Mucosa of descending colon (tissue), 3 donors: ENCODE measurements at regions not wholly inside any gene's neighbourhood (a gene's known extent, or its start where the extent isn't known, plus 50 kb on each side); places are given as distances from the start of the nearest gene placed in this dataset.

Experiments used
- ATAC-seq: fragments of 200-7000 bp; cut with Tn5 transposase; one replicate; pipeline ENCODE4 v1.9.1; 2020; ENCODE audit warnings: mild to moderate bottlenecking, moderate library complexity
- DNase-seq, 3 donors: peaks; one replicate each; pipeline ENCODE4 v3.0.0-alpha.2; 2020
- H3K36me3 ChIP-seq: fragments of 200-600 bp; one replicate; pipeline ENCODE4 v1.8.0; 2021; ENCODE audit warnings: low read depth, mild to moderate bottlenecking
- H3K4me1 ChIP-seq: fragments of 200-600 bp; one replicate; pipeline ENCODE4 v1.8.0; 2021; ENCODE audit warnings: low read depth, mild to moderate bottlenecking
- H3K4me3 ChIP-seq: fragments of 200-600 bp; one replicate; pipeline ENCODE4 v1.8.0; 2021; ENCODE audit warnings: mild to moderate bottlenecking
- H3K9me3 ChIP-seq: fragments of 200-600 bp; one replicate; pipeline ENCODE4 v1.8.0; 2021; ENCODE audit warnings: mild to moderate bottlenecking
- intact Hi-C, 2 donors: fragments of 100-400 bp; cut with DNase I in 1 of 2; cut with micrococcal nuclease in 1 of 2; formaldehyde crosslinking; loops; one replicate each; pipeline versions ENCODE4 v1.11.0 to v1.11.1; 2022; cut with DNase I, micrococcal nuclease
- TF ChIP-seq, protein P1 (sequence below): fragments of 200-600 bp; IDR thresholded peaks from one replicate; pipeline ENCODE4 v1.8.0; 2022; ENCODE audit warnings: antibody characterized with exemption, mild to moderate bottlenecking
- donor health status: DM: no; HTN: no; CAD: no; lungs with moderate emphysema.
- donor health status: DM: no; HTN: no; CAD: no.
- donor health status: DM: no; HTN: yes; CAD: no.

DNA sequence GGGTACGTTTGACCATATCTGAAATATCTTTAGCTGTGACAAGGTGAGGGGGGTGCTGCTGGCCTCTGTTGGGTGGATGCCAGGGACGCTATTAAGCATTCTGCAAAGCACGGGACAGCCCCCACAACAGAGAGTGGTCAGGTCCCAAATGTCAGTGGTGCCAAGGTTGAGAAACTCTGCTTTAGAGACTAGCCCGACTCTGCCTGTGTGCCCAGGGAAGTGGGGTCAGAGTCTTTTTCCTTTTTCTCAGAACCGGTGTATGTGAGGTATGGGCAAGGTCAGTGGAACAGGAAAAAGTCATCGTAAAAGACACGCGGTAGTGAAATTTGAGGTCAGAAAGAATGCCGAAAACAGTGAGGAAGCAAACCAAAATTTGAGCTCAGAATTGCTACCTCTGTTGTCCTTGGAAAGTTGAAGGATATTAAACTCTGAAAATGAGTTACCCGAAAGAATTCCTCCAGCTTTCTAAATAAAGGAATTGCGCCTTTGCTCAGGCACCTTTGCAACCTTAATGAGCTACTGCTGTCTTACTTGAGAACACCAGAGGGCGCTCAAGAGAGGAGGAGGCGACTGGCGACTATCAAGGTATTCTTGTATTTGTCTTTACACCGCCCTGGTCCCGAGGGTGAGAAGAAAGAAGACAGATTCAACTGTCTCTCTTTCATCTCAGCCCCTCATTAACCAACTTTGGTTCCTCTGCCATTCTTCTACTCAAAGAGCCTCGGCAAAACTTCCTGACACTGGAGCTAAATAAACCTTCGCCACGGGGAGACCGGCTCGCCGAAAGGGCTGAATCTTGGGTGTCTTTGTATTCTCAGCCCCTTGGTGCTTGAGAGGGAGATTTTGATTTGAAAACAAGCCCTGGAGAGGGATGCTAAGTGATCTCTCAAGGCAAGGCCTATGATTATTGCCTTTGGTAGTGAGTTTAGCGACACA, 85.4 kb upstream of the OLIG2 start:
- H3K9me3 ChIP-seq: no peaks in the 10 kb centered on the region
- TF ChIP-seq, protein P1, sequence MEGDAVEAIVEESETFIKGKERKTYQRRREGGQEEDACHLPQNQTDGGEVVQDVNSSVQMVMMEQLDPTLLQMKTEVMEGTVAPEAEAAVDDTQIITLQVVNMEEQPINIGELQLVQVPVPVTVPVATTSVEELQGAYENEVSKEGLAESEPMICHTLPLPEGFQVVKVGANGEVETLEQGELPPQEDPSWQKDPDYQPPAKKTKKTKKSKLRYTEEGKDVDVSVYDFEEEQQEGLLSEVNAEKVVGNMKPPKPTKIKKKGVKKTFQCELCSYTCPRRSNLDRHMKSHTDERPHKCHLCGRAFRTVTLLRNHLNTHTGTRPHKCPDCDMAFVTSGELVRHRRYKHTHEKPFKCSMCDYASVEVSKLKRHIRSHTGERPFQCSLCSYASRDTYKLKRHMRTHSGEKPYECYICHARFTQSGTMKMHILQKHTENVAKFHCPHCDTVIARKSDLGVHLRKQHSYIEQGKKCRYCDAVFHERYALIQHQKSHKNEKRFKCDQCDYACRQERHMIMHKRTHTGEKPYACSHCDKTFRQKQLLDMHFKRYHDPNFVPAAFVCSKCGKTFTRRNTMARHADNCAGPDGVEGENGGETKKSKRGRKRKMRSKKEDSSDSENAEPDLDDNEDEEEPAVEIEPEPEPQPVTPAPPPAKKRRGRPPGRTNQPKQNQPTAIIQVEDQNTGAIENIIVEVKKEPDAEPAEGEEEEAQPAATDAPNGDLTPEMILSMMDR: peak; percentile 82
- peak; percentile 75 for ATAC-seq
- H3K4me1 ChIP-seq: no peaks in the 10 kb centered on the region
- H3K36me3 ChIP-seq: no peaks in the 10 kb centered on the region
- DNase-seq: peak in 1 of 3 donors; percentile 43
- intact Hi-C loops: no loop called here
- H3K4me3 ChIP-seq: no peak overlapping the region

DNA sequence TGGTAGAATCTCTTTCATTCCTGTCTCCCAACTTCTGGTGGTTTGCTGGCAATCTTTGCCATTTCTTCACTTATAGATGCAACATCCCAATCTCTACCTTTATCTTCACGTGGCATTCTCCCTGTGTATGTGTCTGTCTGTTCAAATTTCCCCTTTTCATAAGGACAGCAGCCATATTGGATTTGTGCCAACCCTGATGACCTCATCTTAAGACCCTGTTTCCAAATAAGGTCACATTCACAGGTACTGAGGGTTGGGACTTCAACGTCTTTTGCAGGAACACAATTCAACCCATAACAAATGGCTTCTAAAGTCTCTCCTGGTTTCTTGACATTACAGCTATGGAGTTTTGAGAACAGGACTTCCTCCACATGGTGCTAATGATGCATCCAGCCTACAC, 84.5 kb upstream of the OLIG2 start:
- ATAC-seq: no peak

DNA sequence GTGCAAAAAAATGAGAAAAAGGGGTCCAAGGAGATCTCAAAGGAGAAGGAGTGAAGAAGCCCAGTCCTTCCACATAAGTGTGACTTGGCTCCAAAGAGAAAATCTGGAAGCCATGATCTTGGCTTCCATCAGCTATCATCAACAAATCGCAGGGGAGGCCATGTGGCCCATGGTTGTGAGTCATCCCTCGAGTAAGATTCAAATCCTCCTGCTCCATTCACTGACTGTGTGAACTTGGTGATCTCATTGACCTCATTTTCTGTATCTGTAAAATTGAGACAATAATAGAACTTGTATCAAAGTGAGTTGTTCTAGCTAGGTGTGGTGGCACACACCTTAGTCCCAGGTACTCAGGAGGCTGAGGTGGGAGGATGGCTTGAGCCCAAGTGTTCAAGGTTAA, 79.1 kb upstream of the OLIG2 start:
- Histone ChIP-seq H3K4me3 (no peak overlapping the region), H3K4me1 (no peaks in the 10 kb centered on the region), H3K36me3 (no peaks in the 10 kb centered on the region), H3K9me3 (no peaks in the 10 kb centered on the region)
- no peak for DNase-seq
- intact Hi-C loops: no loop called here
- TF ChIP-seq, protein P1: no peak
- ATAC-seq: no peak

More for the DNA sequence above, 84.5 kb upstream of the OLIG2 start:
- intact Hi-C loops: no loop called here
- no peaks in the 10 kb centered on the region for H3K9me3 ChIP-seq
- no peaks in the 10 kb centered on the region for H3K4me1 ChIP-seq
- DNase-seq: no peak
- H3K36me3 ChIP-seq: no peaks in the 10 kb centered on the region
- TF ChIP-seq, protein P1: no peak
- no peak overlapping the region for H3K4me3 ChIP-seq

DNA sequence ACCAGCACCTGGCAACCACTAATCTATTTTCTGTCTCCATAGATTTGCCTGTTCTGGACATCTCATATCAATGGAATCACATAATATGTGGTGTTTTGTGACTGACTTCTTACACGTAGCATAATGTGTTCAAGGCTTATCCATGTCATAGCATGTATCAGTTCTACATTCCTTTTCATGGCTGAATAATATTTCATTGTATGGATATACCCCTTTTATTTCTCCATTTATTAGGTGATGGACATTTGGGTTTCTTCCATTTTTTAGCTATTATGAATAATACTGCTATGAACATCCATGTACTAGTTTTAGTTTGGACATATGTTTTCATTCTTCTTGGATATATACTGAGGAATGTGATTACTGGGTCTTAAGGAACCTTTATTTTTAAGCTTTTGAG, 78.0 kb upstream of the OLIG2 start:
- no peaks in the 10 kb centered on the region for H3K4me1 ChIP-seq
- TF ChIP-seq, protein P1: no peak
- no peaks in the 10 kb centered on the region for H3K36me3 ChIP-seq
- no peak overlapping the region for H3K4me3 ChIP-seq
- ATAC-seq: no peak
- no peaks in the 10 kb centered on the region for H3K9me3 ChIP-seq
- intact Hi-C loops: no loop called here
- DNase-seq: no peak

DNA sequence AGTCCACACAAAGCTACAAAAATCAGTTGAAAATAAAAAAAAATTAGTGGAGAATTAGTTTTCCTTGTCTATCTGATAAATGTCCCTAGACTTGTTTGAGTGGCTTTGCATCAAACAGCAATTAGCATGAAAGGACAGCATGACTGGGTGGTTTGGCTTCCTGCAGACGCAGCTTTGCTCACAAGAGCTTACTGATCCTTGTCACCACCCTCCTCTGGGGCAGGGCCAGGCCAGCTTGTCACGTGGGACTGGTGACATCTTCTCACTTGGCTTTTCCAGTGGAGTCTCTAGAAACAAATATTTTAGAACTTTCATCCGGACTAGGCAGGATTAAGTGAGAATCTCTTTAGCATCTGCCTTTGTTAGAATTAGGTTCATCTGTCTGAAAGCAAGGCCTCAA, 76.0 kb upstream of the OLIG2 start:
- intact Hi-C loops: no loop called here
- Histone ChIP-seq H3K4me3 (no peak overlapping the region), H3K36me3 (no peaks in the 10 kb centered on the region), H3K9me3 (no peaks in the 10 kb centered on the region), H3K4me1 (no peaks in the 10 kb centered on the region)
- no peak for ATAC-seq
- TF ChIP-seq, protein P1: no peak
- no peak for DNase-seq
